GM06990 (cell line): ENCODE measurements at regions not wholly inside any gene's neighbourhood (a gene's known extent, or its start where the extent isn't known, plus 50 kb on each side); places are given as distances from the start of the nearest gene placed in this dataset.

ENCODE experiments used
- DNase-seq: peaks from one replicate; pipeline ENCODE4 v3.0.0-alpha.2; 2011; ENCODE audit not compliant: insufficient read length; ENCODE audit errors: extremely low read depth
- H3K27me3 ChIP-seq: replicated peaks from 2 replicates; pipeline ENCODE4 v1.6.0; 2011; ENCODE audit warnings: low read length; ENCODE audit not compliant: control insufficient read depth, insufficient read depth
- H3K36me3 ChIP-seq: 2 replicates; pipeline ENCODE4 v1.5.1; 2011; ENCODE audit warnings: low read length; ENCODE audit not compliant: control insufficient read depth, insufficient read depth
- H3K4me3 ChIP-seq: replicated peaks from 2 replicates; pipeline ENCODE4 v1.5.1; 2011; ENCODE audit warnings: low read depth, mild to moderate bottlenecking, control low read depth, low read length
- TF ChIP-seq, protein P1 (sequence below): IDR thresholded peaks from 2 replicates; pipeline ENCODE4 v1.5.1; 2011; ENCODE audit warnings: low read length, control low read depth, mild to moderate bottlenecking, inconsistent platforms; ENCODE audit not compliant: insufficient read depth, poor library complexity, severe bottlenecking

DNA sequence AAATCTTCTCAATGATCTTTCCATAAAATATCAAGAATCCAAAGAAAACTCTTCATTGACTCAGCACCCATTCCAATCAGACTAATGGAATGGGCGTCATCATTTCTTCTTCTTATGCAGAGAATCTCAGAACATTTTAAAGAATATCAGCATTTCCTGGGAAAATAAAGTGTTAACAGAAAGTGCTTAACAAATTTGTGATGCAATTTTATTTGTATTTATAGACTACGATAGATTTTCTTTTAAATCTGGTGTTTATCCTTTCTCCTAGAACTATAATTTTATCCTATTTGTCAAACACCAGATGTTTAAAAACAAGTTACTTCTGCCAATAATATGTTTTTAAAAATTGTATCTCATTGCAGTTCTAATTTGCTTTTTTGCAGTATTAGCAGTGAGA, 330.7 kb downstream of the COL12A1 start:
- DNase-seq: no peak
- TF ChIP-seq, protein P1, sequence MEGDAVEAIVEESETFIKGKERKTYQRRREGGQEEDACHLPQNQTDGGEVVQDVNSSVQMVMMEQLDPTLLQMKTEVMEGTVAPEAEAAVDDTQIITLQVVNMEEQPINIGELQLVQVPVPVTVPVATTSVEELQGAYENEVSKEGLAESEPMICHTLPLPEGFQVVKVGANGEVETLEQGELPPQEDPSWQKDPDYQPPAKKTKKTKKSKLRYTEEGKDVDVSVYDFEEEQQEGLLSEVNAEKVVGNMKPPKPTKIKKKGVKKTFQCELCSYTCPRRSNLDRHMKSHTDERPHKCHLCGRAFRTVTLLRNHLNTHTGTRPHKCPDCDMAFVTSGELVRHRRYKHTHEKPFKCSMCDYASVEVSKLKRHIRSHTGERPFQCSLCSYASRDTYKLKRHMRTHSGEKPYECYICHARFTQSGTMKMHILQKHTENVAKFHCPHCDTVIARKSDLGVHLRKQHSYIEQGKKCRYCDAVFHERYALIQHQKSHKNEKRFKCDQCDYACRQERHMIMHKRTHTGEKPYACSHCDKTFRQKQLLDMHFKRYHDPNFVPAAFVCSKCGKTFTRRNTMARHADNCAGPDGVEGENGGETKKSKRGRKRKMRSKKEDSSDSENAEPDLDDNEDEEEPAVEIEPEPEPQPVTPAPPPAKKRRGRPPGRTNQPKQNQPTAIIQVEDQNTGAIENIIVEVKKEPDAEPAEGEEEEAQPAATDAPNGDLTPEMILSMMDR: no peak
- no peaks in the 10 kb centered on the region for H3K36me3 ChIP-seq
- H3K4me3 ChIP-seq: no peak overlapping the region
- no peaks in the 10 kb centered on the region for H3K27me3 ChIP-seq

- Histone ChIP-seq H3K4me3 (no peak overlapping the region), H3K36me3 (no peaks in the 10 kb centered on the region), H3K27me3 (no peaks in the 10 kb centered on the region)
- TF ChIP-seq, protein P1: peak; percentile 18
- no peak for DNase-seq
Observed at GRCh38 chr6:74872754-74873476, 332.9 kb downstream of the COL12A1 start.

DNA sequence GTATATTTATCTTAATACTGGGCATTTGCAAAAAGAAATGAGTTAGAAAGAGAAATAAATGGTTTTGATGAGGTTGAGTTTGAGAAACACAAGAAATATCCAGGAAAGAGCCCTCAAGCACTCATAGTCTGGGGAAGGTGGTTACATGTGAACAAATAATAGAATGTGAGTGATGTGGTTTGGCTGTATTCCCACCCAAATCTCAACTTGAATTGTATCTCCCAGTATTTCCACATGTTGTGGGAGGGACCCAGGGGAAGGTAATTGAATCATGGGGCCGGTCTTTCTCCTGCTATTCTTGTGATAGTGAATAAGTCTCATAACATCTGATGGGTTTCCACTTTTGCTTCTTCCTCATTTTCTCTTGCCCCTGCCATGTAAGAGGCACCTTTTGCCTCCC, 334.1 kb downstream of the COL12A1 start:
- TF ChIP-seq, protein P1: no peak
- Histone ChIP-seq H3K36me3 (no peaks in the 10 kb centered on the region), H3K4me3 (no peak overlapping the region), H3K27me3 (no peaks in the 10 kb centered on the region)
- DNase-seq: no peak

GRCh38 chr6:74870403-74870802, 335.4 kb downstream of the COL12A1 start:
- H3K27me3 ChIP-seq: no peaks in the 10 kb centered on the region
- DNase-seq: no peak
- TF ChIP-seq, protein P1: no peak
- H3K4me3 ChIP-seq: no peak overlapping the region
- no peaks in the 10 kb centered on the region for H3K36me3 ChIP-seq

- TF ChIP-seq, protein P1: no peak
- Histone ChIP-seq H3K36me3 (no peaks in the 10 kb centered on the region), H3K27me3 (no peaks in the 10 kb centered on the region), H3K4me3 (no peak overlapping the region)
- DNase-seq: no peak
Observed at GRCh38 chr6:74867291-74867690, 338.6 kb downstream of the COL12A1 start.

DNA sequence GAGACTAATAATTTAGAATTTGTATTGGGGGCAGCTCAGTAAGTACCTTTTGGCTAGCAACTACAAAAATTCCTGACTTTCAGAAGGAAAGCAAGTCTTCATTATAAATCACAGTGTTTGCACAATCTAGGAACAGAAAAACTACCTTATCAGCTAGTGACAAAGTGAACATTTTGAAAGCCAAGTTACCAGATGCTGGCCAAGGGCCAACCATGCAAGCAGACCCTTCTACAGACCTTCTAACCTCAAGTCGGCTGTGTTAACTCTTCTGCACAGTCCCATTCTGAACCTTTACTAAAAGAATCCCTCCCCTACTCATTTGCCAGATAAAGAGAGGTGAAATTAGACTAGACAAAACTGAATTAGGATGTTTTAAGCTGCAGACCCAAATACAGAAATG, 341.9 kb downstream of the COL12A1 start:
- Histone ChIP-seq H3K36me3 (no peaks in the 10 kb centered on the region), H3K27me3 (no peaks in the 10 kb centered on the region), H3K4me3 (no peak overlapping the region)
- DNase-seq: no peak
- TF ChIP-seq, protein P1: no peak
